Liver (tissue), 8 donors: ENCODE measurements at regions not wholly inside any gene's neighbourhood (a gene's known extent, or its start where the extent isn't known, plus 50 kb on each side); places are given as distances from the start of the nearest gene placed in this dataset.

Experiments used
- DNase-seq: peaks from one replicate; pipeline ENCODE4 v3.0.0-alpha.2; 2017; ENCODE audit warnings: low spot score
- H3K27ac ChIP-seq, 2 donors: one replicate each; pipeline ENCODE4 v1.7.0; 2013; ENCODE audit warnings: inconsistent platforms in 2 of 2, low read length in 2 of 2, control low read depth in 1 of 2, low read depth in 1 of 2, mild to moderate bottlenecking in 1 of 2
- H3K27me3 ChIP-seq, 4 donors: one replicate each; pipeline versions ENCODE4 v1.6.1 to v1.7.0; 2013; ENCODE audit warnings: low read length in 3 of 4, inconsistent platforms in 1 of 4, mild to moderate bottlenecking in 1 of 4, moderate library complexity in 1 of 4; ENCODE audit not compliant: control insufficient read depth in 4 of 4, insufficient read depth in 4 of 4
- H3K36me3 ChIP-seq, 4 donors: one replicate each; pipeline versions ENCODE4 v1.6.1 to v1.7.0; 2013; ENCODE audit warnings: low read length in 3 of 4, mild to moderate bottlenecking in 3 of 4, low read depth in 1 of 4, moderate library complexity in 1 of 4; ENCODE audit not compliant: control insufficient read depth in 4 of 4, insufficient read depth in 3 of 4
- H3K4me1 ChIP-seq, 4 donors: one replicate each; pipeline versions ENCODE4 v1.6.1 to v1.7.0; 2013; ENCODE audit warnings: low read length in 3 of 4, mild to moderate bottlenecking in 3 of 4, moderate library complexity in 1 of 4; ENCODE audit not compliant: control insufficient read depth in 4 of 4, insufficient read depth in 4 of 4
- H3K4me3 ChIP-seq, 3 donors: one replicate each; pipeline versions ENCODE4 v1.6.1 to v1.7.0; 2013; ENCODE audit warnings: low read length in 3 of 3, control low read depth in 1 of 3, low read depth in 1 of 3, mild to moderate bottlenecking in 1 of 3
- H3K9ac ChIP-seq, 2 donors: one replicate each; pipeline ENCODE4 v1.7.0; 2013; ENCODE audit warnings: low read length in 2 of 2, mild to moderate bottlenecking in 2 of 2, moderate library complexity in 2 of 2, control low read depth in 1 of 2, low read depth in 1 of 2
- H3K9me3 ChIP-seq, 4 donors: one replicate each; pipeline versions ENCODE4 v1.6.1 to v1.7.0; 2013; ENCODE audit warnings: low read length in 3 of 4; ENCODE audit not compliant: control insufficient read depth in 4 of 4
- ATF3 ChIP-seq: IDR thresholded peaks from 2 replicates; pipeline ENCODE4 v1.6.1; 2016; ENCODE audit warnings: antibody characterized with exemption
- EGR1 ChIP-seq, 2 donors: IDR thresholded peaks; 2 replicates each; pipeline ENCODE4 v1.6.1; 2016 to 2018; ENCODE audit warnings: antibody characterized with exemption in 2 of 2, low read depth in 2 of 2
- FOXA1 ChIP-seq: IDR thresholded peaks from 2 replicates; pipeline ENCODE4 v1.6.1; 2016; ENCODE audit warnings: antibody characterized with exemption
- GABPA ChIP-seq, 2 donors: IDR thresholded peaks in 1 of 2; conservative IDR thresholded peaks in 1 of 2; 2 replicates each; pipeline ENCODE4 v1.6.1; 2016; ENCODE audit warnings: antibody characterized with exemption in 2 of 2, mild to moderate bottlenecking in 1 of 2, moderate library complexity in 1 of 2
- HNF4A ChIP-seq, 2 donors: conservative IDR thresholded peaks; 2 replicates each; pipeline ENCODE4 v1.6.1; 2016; ENCODE audit warnings: antibody characterized with exemption in 2 of 2, mild to moderate bottlenecking in 2 of 2
- HNF4G ChIP-seq: IDR thresholded peaks from 2 replicates; pipeline ENCODE4 v1.6.1; 2016; ENCODE audit warnings: antibody characterized with exemption
- JUND ChIP-seq, 2 donors: IDR thresholded peaks; 2 replicates each; pipeline ENCODE4 v1.6.1; 2016; ENCODE audit warnings: antibody characterized with exemption in 2 of 2
- MAX ChIP-seq: IDR thresholded peaks from 2 replicates; pipeline ENCODE4 v1.6.1; 2016; ENCODE audit warnings: antibody characterized with exemption
- NR2F2 ChIP-seq: IDR thresholded peaks from 2 replicates; pipeline ENCODE4 v1.6.1; 2016; ENCODE audit warnings: antibody characterized with exemption
- RAD21 ChIP-seq, 2 donors: IDR thresholded peaks; 2 replicates each; pipeline ENCODE4 v1.6.1; 2016; ENCODE audit warnings: antibody characterized with exemption in 2 of 2, mild to moderate bottlenecking in 2 of 2
- RXRA ChIP-seq, 2 donors: IDR thresholded peaks; 2 replicates each; pipeline ENCODE4 v1.6.1; 2017 to 2018; ENCODE audit warnings: antibody characterized with exemption in 2 of 2, mild to moderate bottlenecking in 1 of 2
- SP1 ChIP-seq: IDR thresholded peaks from 2 replicates; pipeline ENCODE4 v1.6.1; 2018; ENCODE audit warnings: antibody characterized with exemption, mild to moderate bottlenecking
- TAF1 ChIP-seq: conservative IDR thresholded peaks from 2 replicates; pipeline ENCODE4 v1.6.1; 2016; ENCODE audit warnings: antibody characterized with exemption, mild to moderate bottlenecking
- WGBS: extraction: QIAGEN DNeasy Blood & Tissue Kit; methylation state at CpG from one replicate; pipeline ENCODE4 v1.1.7; 2013; 5-methylcytosine and 5-hydroxymethylcytosine counted together
- TF ChIP-seq, protein P1 (sequence below): IDR thresholded peaks from 2 replicates; pipeline ENCODE4 v1.6.1; 2016; ENCODE audit warnings: antibody characterized with exemption, mild to moderate bottlenecking
- TF ChIP-seq, protein P2 (sequence below): IDR thresholded peaks from 2 replicates; pipeline ENCODE4 v1.6.1; 2016; ENCODE audit warnings: antibody characterized with exemption
- TF ChIP-seq, protein P3 (sequence below): fragments of 150-350 bp; IDR thresholded peaks from 2 replicates; pipeline ENCODE4 v1.5.1; 2017; ENCODE audit warnings: improper control_type of control experiment, low read depth, low read length; ENCODE audit not compliant: missing input control
- donor health status: healthy.
- donor health status: healthy.
- donor health status: healthy.
- donor health status: healthy.
- donor health status: healthy.

DNA sequence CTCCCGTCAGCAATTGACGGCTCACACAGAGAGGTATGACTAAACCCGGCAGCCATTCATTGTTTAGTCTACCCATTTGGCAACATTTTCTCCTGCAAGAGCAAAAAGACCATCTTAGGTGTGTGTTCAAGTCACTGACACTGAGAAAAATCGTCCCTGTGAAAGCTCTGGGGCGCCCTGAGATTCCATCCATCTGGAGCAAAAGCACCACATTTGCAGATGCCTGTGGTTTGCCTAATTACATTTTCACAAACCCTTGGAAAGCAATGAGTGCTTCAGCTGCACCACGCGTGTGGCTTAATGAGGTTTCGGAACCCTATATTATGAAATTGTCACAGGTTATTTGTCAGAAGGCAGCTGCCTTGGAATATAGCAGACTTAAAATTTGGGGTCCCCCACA lies 110.7 kb upstream of the PTPRM start:
- TF ChIP-seq ATF3 (no peak), RXRA (IDR thresholded peaks at IDR 0.05) (no peak), HNF4A (conservative IDR thresholded peaks at IDR 0.05) (no peak), MAX (no peak), JUND (IDR thresholded peaks at IDR 0.05) (no peak), NR2F2 (no peak), GABPA (IDR thresholded peaks at IDR 0.05 in 1 of 2, conservative IDR thresholded peaks at IDR 0.05 in 1 of 2) (no peak), HNF4G (no peak), SP1 (no peak), RAD21 (IDR thresholded peaks at IDR 0.05) (no peak), TAF1 (no peak), EGR1 (IDR thresholded peaks at IDR 0.05; ENCODE audit: low read depth in 2 of 2) (no peak)
- TF ChIP-seq, protein P1, sequence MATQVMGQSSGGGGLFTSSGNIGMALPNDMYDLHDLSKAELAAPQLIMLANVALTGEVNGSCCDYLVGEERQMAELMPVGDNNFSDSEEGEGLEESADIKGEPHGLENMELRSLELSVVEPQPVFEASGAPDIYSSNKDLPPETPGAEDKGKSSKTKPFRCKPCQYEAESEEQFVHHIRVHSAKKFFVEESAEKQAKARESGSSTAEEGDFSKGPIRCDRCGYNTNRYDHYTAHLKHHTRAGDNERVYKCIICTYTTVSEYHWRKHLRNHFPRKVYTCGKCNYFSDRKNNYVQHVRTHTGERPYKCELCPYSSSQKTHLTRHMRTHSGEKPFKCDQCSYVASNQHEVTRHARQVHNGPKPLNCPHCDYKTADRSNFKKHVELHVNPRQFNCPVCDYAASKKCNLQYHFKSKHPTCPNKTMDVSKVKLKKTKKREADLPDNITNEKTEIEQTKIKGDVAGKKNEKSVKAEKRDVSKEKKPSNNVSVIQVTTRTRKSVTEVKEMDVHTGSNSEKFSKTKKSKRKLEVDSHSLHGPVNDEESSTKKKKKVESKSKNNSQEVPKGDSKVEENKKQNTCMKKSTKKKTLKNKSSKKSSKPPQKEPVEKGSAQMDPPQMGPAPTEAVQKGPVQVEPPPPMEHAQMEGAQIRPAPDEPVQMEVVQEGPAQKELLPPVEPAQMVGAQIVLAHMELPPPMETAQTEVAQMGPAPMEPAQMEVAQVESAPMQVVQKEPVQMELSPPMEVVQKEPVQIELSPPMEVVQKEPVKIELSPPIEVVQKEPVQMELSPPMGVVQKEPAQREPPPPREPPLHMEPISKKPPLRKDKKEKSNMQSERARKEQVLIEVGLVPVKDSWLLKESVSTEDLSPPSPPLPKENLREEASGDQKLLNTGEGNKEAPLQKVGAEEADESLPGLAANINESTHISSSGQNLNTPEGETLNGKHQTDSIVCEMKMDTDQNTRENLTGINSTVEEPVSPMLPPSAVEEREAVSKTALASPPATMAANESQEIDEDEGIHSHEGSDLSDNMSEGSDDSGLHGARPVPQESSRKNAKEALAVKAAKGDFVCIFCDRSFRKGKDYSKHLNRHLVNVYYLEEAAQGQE, result no peak
- TF ChIP-seq, protein P2, sequence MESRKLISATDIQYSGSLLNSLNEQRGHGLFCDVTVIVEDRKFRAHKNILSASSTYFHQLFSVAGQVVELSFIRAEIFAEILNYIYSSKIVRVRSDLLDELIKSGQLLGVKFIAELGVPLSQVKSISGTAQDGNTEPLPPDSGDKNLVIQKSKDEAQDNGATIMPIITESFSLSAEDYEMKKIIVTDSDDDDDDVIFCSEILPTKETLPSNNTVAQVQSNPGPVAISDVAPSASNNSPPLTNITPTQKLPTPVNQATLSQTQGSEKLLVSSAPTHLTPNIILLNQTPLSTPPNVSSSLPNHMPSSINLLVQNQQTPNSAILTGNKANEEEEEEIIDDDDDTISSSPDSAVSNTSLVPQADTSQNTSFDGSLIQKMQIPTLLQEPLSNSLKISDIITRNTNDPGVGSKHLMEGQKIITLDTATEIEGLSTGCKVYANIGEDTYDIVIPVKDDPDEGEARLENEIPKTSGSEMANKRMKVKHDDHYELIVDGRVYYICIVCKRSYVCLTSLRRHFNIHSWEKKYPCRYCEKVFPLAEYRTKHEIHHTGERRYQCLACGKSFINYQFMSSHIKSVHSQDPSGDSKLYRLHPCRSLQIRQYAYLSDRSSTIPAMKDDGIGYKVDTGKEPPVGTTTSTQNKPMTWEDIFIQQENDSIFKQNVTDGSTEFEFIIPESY, result no peak
- TF ChIP-seq, protein P3, sequence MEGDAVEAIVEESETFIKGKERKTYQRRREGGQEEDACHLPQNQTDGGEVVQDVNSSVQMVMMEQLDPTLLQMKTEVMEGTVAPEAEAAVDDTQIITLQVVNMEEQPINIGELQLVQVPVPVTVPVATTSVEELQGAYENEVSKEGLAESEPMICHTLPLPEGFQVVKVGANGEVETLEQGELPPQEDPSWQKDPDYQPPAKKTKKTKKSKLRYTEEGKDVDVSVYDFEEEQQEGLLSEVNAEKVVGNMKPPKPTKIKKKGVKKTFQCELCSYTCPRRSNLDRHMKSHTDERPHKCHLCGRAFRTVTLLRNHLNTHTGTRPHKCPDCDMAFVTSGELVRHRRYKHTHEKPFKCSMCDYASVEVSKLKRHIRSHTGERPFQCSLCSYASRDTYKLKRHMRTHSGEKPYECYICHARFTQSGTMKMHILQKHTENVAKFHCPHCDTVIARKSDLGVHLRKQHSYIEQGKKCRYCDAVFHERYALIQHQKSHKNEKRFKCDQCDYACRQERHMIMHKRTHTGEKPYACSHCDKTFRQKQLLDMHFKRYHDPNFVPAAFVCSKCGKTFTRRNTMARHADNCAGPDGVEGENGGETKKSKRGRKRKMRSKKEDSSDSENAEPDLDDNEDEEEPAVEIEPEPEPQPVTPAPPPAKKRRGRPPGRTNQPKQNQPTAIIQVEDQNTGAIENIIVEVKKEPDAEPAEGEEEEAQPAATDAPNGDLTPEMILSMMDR, result no peak
- WGBS, result 92% methylated on average over 8 of the region's 8 CpGs
- Histone ChIP-seq H3K4me1 (peaks cover 0 to 2% (median under 1%) of the 10 kb centered on the region in 4 donors), H3K4me3 (no peak overlapping the region), H3K9me3 (no peaks in the 10 kb centered on the region), H3K27ac (no peak overlapping the region), H3K9ac (no peak overlapping the region), H3K36me3 (no peaks in the 10 kb centered on the region), H3K27me3 (peaks cover 0 to 13% (median 4%) of the 10 kb centered on the region in 4 donors)
- DNase-seq, result no peak

- no peak for DNase-seq
- Histone ChIP-seq H3K4me1 (peaks cover 0 to 2% (median under 1%) of the 10 kb centered on the region in 4 donors), H3K4me3 (no peak overlapping the region)
Observed at GRCh38 chr18:7457262-7457661, 109.9 kb upstream of the PTPRM start.

More at GRCh38 chr18:7457262-7457661, 109.9 kb upstream of the PTPRM start:
- Histone ChIP-seq H3K36me3 (no peaks in the 10 kb centered on the region), H3K27me3 (peaks cover 0 to 13% (median 4%) of the 10 kb centered on the region in 4 donors), H3K27ac (no peak overlapping the region), H3K9ac (no peak overlapping the region), H3K9me3 (no peaks in the 10 kb centered on the region)
- no peak for TF ChIP-seq NR2F2
- no peak for TF ChIP-seq HNF4G
- TF ChIP-seq RAD21 (IDR thresholded peaks at IDR 0.05), result no peak
- no peak for TF ChIP-seq EGR1 (IDR thresholded peaks at IDR 0.05; ENCODE audit: low read depth in 2 of 2)
- no peak for TF ChIP-seq TAF1
- TF ChIP-seq RXRA (IDR thresholded peaks at IDR 0.05), result no peak
- TF ChIP-seq ATF3, result no peak
- TF ChIP-seq, protein P2, result no peak
- TF ChIP-seq MAX, result no peak
- TF ChIP-seq HNF4A (conservative IDR thresholded peaks at IDR 0.05), result no peak
- TF ChIP-seq, protein P3, result no peak
- TF ChIP-seq FOXA1, result no peak
- no peak for TF ChIP-seq GABPA (IDR thresholded peaks at IDR 0.05 in 1 of 2, conservative IDR thresholded peaks at IDR 0.05 in 1 of 2)
- WGBS, result 71% methylated on average over 6 of the region's 6 CpGs
